H1 (cell line): ENCODE measurements at regions not wholly inside any gene's neighbourhood (a gene's known extent, or its start where the extent isn't known, plus 50 kb on each side); places are given as distances from the start of the nearest gene placed in this dataset.

Source experiments
- CTCF ChIA-PET: fragments of 300-600 bp; sonication (Branson Sonifier 250); formaldehyde crosslinking; loops from one replicate; lab custom pipeline; 2021; ENCODE audit not compliant: partially characterized antibody; lab: Charles Lee
- POLR2A ChIA-PET: fragments of 300-600 bp; sonication (Branson Sonifier 250); formaldehyde crosslinking; loops from one replicate; lab custom pipeline; 2021; ENCODE audit warnings: inconsistent platforms; ENCODE audit not compliant: partially characterized antibody; lab: Charles Lee
- DNase-seq, 2 experiments: peaks; one replicate each; pipeline versions ENCODE4 v3.0.0 to v3.0.0-alpha.2; 2010 to 2022; ENCODE audit warnings: low spot score in 2 of 2, low read depth in 1 of 2, mixed read lengths in 1 of 2
- FAIRE-seq: peaks from 2 replicates; lab custom pipeline; 2011; peaks lifted over from hg19 to GRCh38; lab: Jason Lieb, UNC
- H2AFZ ChIP-seq: 2 replicates; pipeline ENCODE4 v1.8.1; 2012; ENCODE audit warnings: low read length, inconsistent platforms
- H2AK5ac ChIP-seq: 2 replicates; pipeline ENCODE4 v1.6.1; 2013; ENCODE audit warnings: low read depth, low read length
- H2BK120ac ChIP-seq: replicated peaks from 2 replicates; pipeline ENCODE3; 2013; ENCODE audit warnings: low read depth, low read length, inconsistent platforms
- H2BK12ac ChIP-seq: 2 replicates; pipeline ENCODE4 v1.6.1; 2013; ENCODE audit warnings: low read depth, low read length
- H2BK15ac ChIP-seq: 2 replicates; pipeline ENCODE4 v1.6.1; 2013; ENCODE audit warnings: low read length
- H2BK20ac ChIP-seq: 2 replicates; pipeline ENCODE4 v1.6.1; 2013; ENCODE audit warnings: low read length
- H2BK5ac ChIP-seq: 2 replicates; pipeline ENCODE4 v1.6.1; 2013; ENCODE audit warnings: low read depth, low read length
- H3K14ac ChIP-seq: 2 replicates; pipeline ENCODE4 v1.6.1; 2013; ENCODE audit warnings: inconsistent platforms; ENCODE audit not compliant: insufficient read length
- H3K18ac ChIP-seq: 2 replicates; pipeline ENCODE4 v1.6.1; 2013; ENCODE audit warnings: low read length; ENCODE audit errors: extremely low read depth
- H3K23ac ChIP-seq: 2 replicates; pipeline ENCODE4 v1.6.1; 2013; ENCODE audit warnings: inconsistent platforms; ENCODE audit not compliant: insufficient read length
- H3K23me2 ChIP-seq: 2 replicates; pipeline ENCODE4 v1.6.1; 2013; ENCODE audit warnings: low read depth, low read length
- H3K27ac ChIP-seq: 2 replicates; pipeline ENCODE4 v1.6.1; 2011; ENCODE audit warnings: low read depth, low read length, inconsistent platforms
- H3K27me3 ChIP-seq, 4 experiments: replicated peaks in 1 of 4; 1 replicate in 1 of 4; 2 replicates in 3 of 4; pipeline versions ENCODE4 v1.6.1 to v1.8.1; 2011 to 2013; ENCODE audit warnings: low read length in 3 of 4, mild to moderate bottlenecking in 3 of 4, inconsistent platforms in 2 of 4, mixed read lengths in 2 of 4, moderate library complexity in 1 of 4; ENCODE audit not compliant: control insufficient read depth in 3 of 4, insufficient read depth in 3 of 4; ENCODE audit errors: extremely low read depth in 1 of 4
- H3K36me3 ChIP-seq, 4 experiments: 2 replicates each; pipeline versions ENCODE4 v1.6.1 to v1.8.1; 2011 to 2013; ENCODE audit warnings: mild to moderate bottlenecking in 4 of 4, low read length in 3 of 4, moderate library complexity in 2 of 4, control low read depth in 1 of 4, inconsistent platforms in 1 of 4; ENCODE audit not compliant: insufficient read depth in 4 of 4, control insufficient read depth in 2 of 4
- H3K4ac ChIP-seq: replicated peaks from 2 replicates; pipeline ENCODE3; 2013; ENCODE audit warnings: low read length, low read depth, mixed read lengths, inconsistent platforms; ENCODE audit not compliant: insufficient read length
- H3K4me1 ChIP-seq, 4 experiments: replicated peaks in 1 of 4; 1 replicate in 1 of 4; 2 replicates in 3 of 4; pipeline versions ENCODE4 v1.6.1 to v1.8.1; 2011 to 2013; ENCODE audit warnings: low read length in 3 of 4, inconsistent platforms in 2 of 4, mixed read lengths in 1 of 4; ENCODE audit not compliant: insufficient read depth in 4 of 4, control insufficient read depth in 3 of 4
- H3K4me2 ChIP-seq, 2 experiments: 2 replicates each; pipeline versions ENCODE4 v1.6.1 to v1.8.1; 2011 to 2013; ENCODE audit warnings: low read depth in 2 of 2, low read length in 2 of 2, control low read depth in 1 of 2, inconsistent platforms in 1 of 2, mild to moderate bottlenecking in 1 of 2; ENCODE audit not compliant: insufficient read depth in 1 of 2
- H3K4me3 ChIP-seq, 4 experiments: fragments of 200-600, 300-600 bp in 1 of 4; sonication (generic), shearing (Covaris generic), sonication (Bioruptor Twin) in 1 of 4; 2 replicates each; pipeline versions ENCODE4 v1.5.1 to v1.8.1; 2011 to 2016; ENCODE audit warnings: low read length in 4 of 4, low read depth in 3 of 4, control low read depth in 2 of 4, inconsistent platforms in 2 of 4, mild to moderate bottlenecking in 2 of 4, mixed read lengths in 1 of 4, moderate library complexity in 1 of 4; ENCODE audit not compliant: insufficient read depth in 2 of 4; ENCODE audit errors: extremely low read depth in 1 of 4
- H3K56ac ChIP-seq: replicated peaks from 2 replicates; pipeline ENCODE3; 2013; ENCODE audit warnings: low read depth, mild to moderate bottlenecking, mixed read lengths, low read length, inconsistent platforms; ENCODE audit not compliant: insufficient read length
- H3K79me1 ChIP-seq: 2 replicates; pipeline ENCODE4 v1.6.1; 2013; ENCODE audit warnings: low read depth, low read length, control low read depth
- H3K79me2 ChIP-seq, 2 experiments: 2 replicates each; pipeline versions ENCODE4 v1.6.1 to v1.8.1; 2012 to 2013; ENCODE audit warnings: low read length in 2 of 2, mild to moderate bottlenecking in 2 of 2, inconsistent platforms in 1 of 2; ENCODE audit not compliant: insufficient read depth in 2 of 2, control insufficient read depth in 1 of 2
- H3K9ac ChIP-seq, 4 experiments: replicated peaks in 1 of 4; 1 replicate in 1 of 4; 2 replicates in 3 of 4; pipeline versions ENCODE4 v1.6.1 to v1.8.1; 2011 to 2013; ENCODE audit warnings: low read depth in 3 of 4, low read length in 3 of 4, control low read depth in 2 of 4, mild to moderate bottlenecking in 2 of 4, moderate library complexity in 2 of 4, inconsistent platforms in 1 of 4; ENCODE audit errors: extremely low read depth in 1 of 4
- H3K9me3 ChIP-seq, 2 experiments: 2 replicates each; pipeline versions ENCODE4 v1.6.1 to v1.8.1; 2012 to 2013; ENCODE audit warnings: mild to moderate bottlenecking in 2 of 2, moderate library complexity in 2 of 2, control low read depth in 1 of 2, inconsistent platforms in 1 of 2, low read depth in 1 of 2, low read length in 1 of 2, mixed read lengths in 1 of 2; ENCODE audit not compliant: insufficient read depth in 2 of 2
- H4K20me1 ChIP-seq, 2 experiments: replicated peaks in 1 of 2; 2 replicates each; pipeline versions ENCODE3 to v1.8.1; 2011 to 2013; ENCODE audit warnings: inconsistent platforms in 2 of 2, low read length in 2 of 2, mild to moderate bottlenecking in 1 of 2; ENCODE audit not compliant: insufficient read depth in 2 of 2, control insufficient read depth in 1 of 2
- H4K5ac ChIP-seq: 2 replicates; pipeline ENCODE4 v1.6.1; 2013; ENCODE audit warnings: low read length, low read depth, mixed read lengths, inconsistent platforms; ENCODE audit not compliant: insufficient read length
- H4K8ac ChIP-seq: 2 replicates; pipeline ENCODE4 v1.8.0; 2013; ENCODE audit warnings: mild to moderate bottlenecking, moderate library complexity, low read length, inconsistent platforms; ENCODE audit not compliant: insufficient read depth; ENCODE audit errors: extremely low read depth
- H4K91ac ChIP-seq: replicated peaks from 2 replicates; pipeline ENCODE3; 2013; ENCODE audit warnings: low read length, mixed read lengths, inconsistent platforms; ENCODE audit not compliant: insufficient read length
- EZH2 ChIP-seq: fragments of 200-600 bp; sonication (generic); IDR thresholded peaks from 2 replicates; pipeline ENCODE4 v1.7.1; 2012; ENCODE audit warnings: low read depth, mild to moderate bottlenecking, moderate library complexity, low read length, inconsistent platforms; ENCODE audit not compliant: severe bottlenecking
- TAF7 ChIP-seq: optimal IDR thresholded peaks from 2 replicates; pipeline ENCODE3; 2011; ENCODE audit warnings: low read depth, mild to moderate bottlenecking, inconsistent platforms, low read length, moderate library complexity, borderline replicate concordance
- WGBS, 2 experiments: shearing (Covaris generic) in 1 of 2; methylation state at CpG; one replicate each; pipeline versions ENCODE4 v1.1.6 to v1.1.7; 2013 to 2015; ENCODE audit warnings: low lambda C conversion rate in 2 of 2, mixed read lengths in 2 of 2, inconsistent platforms in 1 of 2, low coverage in 1 of 2, missing lambda C conversion rate in 1 of 2; ENCODE audit not compliant: insufficient replicate concordance in 2 of 2, insufficient coverage in 1 of 2, insufficient read length in 1 of 2; ENCODE audit errors: extremely low coverage in 1 of 2, missing lambda C conversion rate in 1 of 2; 5-methylcytosine and 5-hydroxymethylcytosine counted together

DNA sequence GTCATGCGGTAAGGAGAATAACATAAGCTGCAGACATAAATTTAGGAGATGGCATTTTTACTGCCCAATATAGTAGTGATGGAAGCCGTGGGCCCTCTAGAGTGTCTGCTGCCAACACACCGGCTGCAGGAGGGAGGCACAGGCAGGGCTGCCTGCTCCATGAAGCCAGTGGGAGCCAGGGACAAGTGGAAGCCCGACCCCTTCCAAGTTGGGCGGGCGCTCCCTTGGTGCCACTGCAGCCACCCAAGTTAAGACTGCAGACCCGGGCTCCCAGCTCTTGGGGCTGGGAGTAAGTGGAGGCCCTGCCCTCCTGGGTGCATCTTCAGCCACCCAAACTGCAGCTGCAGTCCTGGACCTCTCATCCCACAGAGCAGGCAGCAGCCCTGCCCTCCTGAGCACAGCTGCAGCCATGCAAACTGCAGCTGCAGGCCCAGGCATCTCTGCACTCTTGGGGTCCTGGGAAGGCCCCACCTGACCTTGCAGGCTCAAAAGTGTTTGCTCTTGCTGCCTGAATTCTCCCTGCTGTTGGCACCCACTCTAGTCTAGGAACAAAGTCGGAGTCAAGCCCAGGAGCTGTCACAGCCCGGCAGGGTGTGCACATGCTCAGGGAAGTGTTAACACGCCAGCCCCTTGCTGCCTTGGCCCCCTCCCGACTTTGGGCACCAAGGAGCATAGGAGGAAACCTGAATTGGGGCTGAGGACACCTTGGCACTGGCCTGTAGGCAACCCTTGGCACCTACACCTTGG lies 437.2 kb upstream of the PRMT6 start:
- Histone ChIP-seq H3K27ac (no peak overlapping the region), H3K4ac (no peak overlapping the region), H2BK15ac (no peak overlapping the region), H2AFZ (no peak overlapping the region), H3K56ac (no peak overlapping the region), H3K36me3 (no peaks in the 10 kb centered on the region), H4K5ac (no peak overlapping the region), H3K4me3 (no peak overlapping the region), H3K79me2 (no peaks in the 10 kb centered on the region), H3K4me2 (no peak overlapping the region), H2BK12ac (no peak overlapping the region), H4K91ac (no peak overlapping the region), H4K8ac (no peak overlapping the region), H3K9ac (no peak overlapping the region), H4K20me1 (no peaks in the 10 kb centered on the region), H3K23me2 (no peaks in the 10 kb centered on the region), H3K4me1 (no peaks in the 10 kb centered on the region), H2BK5ac (no peak overlapping the region), H3K9me3 (no peaks in the 10 kb centered on the region), H2AK5ac (no peak overlapping the region), H3K79me1 (no peaks in the 10 kb centered on the region), H2BK120ac (no peak overlapping the region), H3K14ac (no peak overlapping the region), H3K23ac (no peak overlapping the region), H3K27me3 (no peaks in the 10 kb centered on the region), H3K18ac (no peak overlapping the region), H2BK20ac (no peak overlapping the region)
- TF ChIP-seq EZH2, result no peak
- no peak for TF ChIP-seq TAF7
- WGBS, 2 experiments, result 93% methylated on average over 11 of the region's 11 CpGs; no CpG with 5 or more reads in 1 of the 2 experiments
- DNase-seq (no peak), FAIRE-seq (no peak)
- ChIA-PET CTCF (interaction anchor here (0.7 kb wide), 1 partner anchor 39 kb away, joined by 6 read pairs; no protein-coding TSS in a partner anchor), POLR2A (interaction anchor here (0.6 kb wide), 1 partner anchor 20 kb away, joined by 3 read pairs; no protein-coding TSS in a partner anchor)
